T47D (cell line): ENCODE measurements at regions not wholly inside any gene's neighbourhood (a gene's known extent, or its start where the extent isn't known, plus 50 kb on each side); places are given as distances from the start of the nearest gene placed in this dataset.

Source experiments
- DNase-seq, 2 experiments: peaks; one replicate each; pipeline versions ENCODE4 v3.0.0 to v3.0.0-alpha.2; 2011 to 2012; ENCODE audit warnings: low read depth in 1 of 2, low spot score in 1 of 2
- JUND ChIP-seq: IDR thresholded peaks from 2 replicates; pipeline ENCODE4 v1.6.1; 2012; ENCODE audit warnings: low read depth
- in situ Hi-C: cut with HindIII; loops from 2 replicates; pipeline ENCODE4 v1.10.0; 2016; ENCODE audit warnings: low sequenced_read_pairs, low pct_unique_long_range_greater_than_20kb

DNA sequence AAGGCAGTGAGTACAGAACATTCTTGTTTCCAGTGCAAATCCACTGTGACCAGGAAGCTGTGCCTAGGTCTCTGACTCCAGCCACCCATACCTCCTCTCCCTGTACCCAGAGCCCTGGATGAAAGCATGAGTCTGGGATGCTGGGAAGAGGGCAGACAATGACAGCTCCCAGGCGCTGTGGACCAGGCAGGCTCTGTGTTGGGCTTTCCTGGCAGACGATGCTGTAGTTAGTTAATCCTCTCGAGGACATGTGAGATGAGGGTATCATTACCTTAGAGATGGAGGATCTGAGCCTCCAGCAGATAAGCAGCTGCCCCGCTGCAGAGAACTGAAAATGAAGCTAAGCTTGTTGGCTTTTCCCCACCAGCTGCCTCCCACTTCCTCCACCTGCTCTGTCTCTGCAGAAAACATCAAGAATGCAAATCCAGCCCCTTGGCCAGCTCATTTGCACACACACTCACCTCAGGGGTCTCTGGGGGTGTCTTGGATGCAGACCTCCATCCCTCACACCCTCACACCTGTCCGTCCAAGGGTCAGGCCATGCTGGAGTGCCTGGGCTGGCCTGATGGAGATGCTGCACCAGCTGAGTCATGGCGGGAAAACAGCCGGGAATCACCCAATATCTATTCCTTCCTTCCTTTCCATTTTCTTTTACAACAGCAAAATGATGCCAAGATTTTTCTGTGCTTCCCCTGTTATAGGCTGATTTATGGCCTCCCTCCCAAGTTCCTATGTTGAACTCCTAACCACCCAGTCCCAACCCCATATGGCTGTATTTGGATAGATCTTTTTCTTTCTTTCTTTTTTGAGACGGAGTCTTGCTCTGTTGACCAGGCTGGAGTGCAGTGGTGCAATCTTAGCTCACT lies 94.9 kb upstream of the SEPTIN5 start:
- TF ChIP-seq JUND, result no peak
- in situ Hi-C loops, result no loop called here
- no peak for DNase-seq

DNA sequence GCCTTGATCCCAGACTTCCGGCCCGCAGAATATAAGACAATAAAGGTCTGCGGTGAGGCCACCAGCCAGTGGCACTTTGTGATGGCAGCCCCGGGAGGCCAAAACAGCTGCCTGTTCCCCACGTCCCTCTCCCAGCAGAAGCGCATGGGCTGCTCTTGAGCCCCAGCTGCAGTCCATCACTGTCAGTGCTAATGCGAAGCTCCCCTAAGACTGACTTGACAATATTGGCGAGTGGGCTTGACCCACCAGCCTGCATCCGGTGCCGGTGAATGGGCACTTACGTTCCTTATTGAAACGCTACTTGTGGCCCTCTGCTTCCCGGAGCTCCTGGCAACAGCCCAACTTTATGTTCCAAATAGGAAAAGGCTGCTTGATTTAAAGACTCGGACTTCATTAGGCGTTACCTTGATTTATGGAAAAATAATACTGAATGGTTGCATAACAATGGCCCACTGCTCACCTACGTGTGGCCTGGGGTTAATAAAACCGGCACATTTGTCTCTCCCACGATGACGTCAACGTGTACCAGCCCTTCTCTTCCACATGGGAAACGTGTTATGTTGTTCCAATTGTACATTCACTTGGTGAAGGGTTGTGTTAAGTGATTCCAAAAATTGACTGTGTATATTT lies 93.4 kb upstream of the SEPTIN5 start:
- no peak for DNase-seq
- in situ Hi-C loops, result no loop called here
- no peak for TF ChIP-seq JUND

DNA sequence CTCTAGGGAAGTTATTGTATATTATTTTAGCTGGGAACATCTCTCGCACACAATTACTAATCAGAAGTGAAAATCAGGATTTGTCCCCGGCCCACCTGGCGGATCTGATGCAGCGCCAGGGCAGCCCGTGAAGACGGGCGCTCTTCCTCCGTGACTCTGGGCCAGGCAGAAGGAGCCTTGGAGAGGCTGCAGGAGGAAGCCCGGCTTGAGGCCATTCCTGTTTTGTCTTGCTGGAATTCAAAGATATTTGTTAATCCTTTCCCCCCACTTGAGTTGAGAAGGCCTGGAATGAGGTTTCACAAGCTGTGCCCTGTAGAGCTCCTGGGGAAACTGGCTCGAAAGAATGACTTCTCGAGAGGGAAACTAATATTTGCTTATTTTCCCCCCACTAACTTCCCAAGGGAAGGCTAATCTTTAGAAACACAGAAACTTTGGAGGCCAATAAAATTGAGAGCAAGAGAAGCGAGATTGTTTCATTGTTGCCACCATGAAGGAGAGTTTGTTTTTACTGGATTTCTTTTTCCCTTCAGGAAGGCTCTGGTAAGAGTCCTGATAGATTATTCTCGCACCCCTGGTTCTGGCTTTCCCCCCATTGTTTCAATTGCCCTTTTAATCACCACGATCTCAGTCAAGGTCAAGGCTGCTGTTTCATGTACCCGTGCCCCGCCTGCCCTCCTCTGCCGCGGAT lies 92.8 kb upstream of the SEPTIN5 start:
- in situ Hi-C loops, result no loop called here
- no peak for DNase-seq
- TF ChIP-seq JUND, result no peak

DNA sequence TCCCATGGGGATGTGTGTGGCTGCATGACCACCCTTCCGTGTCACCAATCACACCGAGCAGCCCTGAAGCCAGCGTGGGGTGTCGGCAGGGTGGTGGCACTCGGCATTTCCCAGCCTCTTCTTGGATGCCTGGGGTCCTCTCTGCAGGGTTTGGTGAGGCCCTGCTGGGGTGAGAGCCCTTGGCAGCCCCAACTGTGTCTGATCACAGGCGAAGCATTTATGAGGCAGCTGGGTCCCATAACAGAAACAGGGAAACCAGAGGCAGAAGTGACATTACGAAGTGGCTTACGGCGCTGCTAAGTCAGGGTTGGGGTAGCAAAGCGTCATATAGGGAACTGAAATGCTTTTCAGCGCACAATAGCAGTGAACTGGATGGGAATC lies 92.3 kb upstream of the SEPTIN5 start:
- TF ChIP-seq JUND, result no peak
- DNase-seq, result no peak
- in situ Hi-C loops, result no loop called here

DNA sequence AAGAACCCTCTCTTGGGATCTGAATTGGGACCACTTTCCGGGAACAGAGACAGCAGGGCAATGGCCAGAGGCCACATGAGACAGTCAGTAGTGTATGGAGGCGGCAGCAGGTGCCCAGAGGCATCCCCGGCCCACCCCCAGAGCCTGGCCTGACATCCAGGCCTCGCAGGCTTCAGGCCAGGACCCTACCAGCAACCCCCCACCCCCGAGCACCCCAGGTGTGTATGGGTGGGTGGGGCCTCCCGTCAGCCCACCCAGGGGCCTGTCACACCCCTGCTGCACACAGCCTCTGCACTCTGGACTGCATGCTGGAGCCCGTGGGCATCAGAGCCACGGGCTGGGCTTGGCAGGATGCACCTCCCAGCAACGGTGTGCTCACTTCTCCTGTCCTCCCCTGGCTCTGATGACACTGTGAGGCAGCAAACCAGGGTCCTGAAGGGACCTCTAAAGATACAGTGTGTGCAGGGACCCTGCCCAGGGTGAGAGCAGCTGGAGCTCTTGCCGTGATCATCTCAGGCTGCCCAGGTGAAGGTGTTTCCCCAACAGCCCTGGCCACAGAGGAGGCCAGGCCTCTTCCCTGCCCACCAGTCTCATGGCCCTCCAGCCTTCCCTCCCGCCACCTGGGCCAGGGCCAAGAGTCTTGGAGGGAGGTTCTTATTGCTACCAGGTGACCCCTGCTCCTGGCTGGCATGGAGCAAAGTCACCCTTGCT lies 88.8 kb upstream of the SEPTIN5 start:
- in situ Hi-C loops, result no loop called here
- no peak for TF ChIP-seq JUND
- no peak for DNase-seq

DNA sequence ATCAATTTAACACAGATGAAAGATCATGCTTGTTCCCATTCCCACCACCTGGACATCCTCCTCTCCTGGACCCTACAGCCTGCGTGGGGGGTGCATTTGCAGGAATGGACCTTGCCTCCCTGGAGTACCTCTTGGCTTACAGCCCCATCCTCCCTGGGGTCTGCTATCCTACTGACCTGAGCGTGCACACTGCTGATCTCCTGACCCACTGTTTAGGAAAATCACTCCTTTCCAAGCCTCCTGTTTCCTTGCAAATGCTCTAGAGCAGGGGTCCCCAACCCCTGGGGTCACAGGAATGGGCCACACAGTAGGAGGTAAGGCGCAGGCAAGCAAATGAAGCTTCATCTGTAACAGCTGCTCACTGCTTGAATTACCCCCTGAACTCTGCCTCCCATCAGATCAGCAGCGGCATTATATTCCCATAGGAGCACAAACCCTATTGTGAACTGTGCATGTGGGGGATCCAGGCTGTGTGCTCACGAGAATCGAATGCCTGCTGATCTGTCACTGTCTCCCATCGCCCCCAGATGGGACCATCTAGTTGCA lies 88.2 kb upstream of the SEPTIN5 start:
- in situ Hi-C loops, result no loop called here
- no peak for TF ChIP-seq JUND
- no peak for DNase-seq

DNA sequence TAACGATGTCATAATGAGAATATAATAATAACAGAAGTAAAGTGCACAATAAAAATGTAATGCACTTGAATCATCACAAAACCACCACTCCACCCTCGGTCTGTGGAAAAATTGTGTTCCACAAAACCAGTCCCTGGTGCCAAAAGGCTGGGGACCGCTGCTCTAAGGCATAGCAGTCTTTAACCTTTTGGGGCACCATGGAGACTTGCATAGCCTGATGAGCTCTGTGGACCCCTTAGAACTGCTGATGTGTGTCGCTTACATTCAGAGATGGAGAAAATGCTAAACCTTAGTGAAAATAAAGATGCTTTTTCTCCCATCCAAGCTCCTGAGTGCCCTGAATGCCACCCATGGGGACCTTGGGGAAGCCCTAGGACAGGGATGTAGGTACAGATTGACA lies 87.6 kb upstream of the SEPTIN5 start:
- in situ Hi-C loops, result no loop called here
- no peak for DNase-seq
- TF ChIP-seq JUND, result no peak

DNA sequence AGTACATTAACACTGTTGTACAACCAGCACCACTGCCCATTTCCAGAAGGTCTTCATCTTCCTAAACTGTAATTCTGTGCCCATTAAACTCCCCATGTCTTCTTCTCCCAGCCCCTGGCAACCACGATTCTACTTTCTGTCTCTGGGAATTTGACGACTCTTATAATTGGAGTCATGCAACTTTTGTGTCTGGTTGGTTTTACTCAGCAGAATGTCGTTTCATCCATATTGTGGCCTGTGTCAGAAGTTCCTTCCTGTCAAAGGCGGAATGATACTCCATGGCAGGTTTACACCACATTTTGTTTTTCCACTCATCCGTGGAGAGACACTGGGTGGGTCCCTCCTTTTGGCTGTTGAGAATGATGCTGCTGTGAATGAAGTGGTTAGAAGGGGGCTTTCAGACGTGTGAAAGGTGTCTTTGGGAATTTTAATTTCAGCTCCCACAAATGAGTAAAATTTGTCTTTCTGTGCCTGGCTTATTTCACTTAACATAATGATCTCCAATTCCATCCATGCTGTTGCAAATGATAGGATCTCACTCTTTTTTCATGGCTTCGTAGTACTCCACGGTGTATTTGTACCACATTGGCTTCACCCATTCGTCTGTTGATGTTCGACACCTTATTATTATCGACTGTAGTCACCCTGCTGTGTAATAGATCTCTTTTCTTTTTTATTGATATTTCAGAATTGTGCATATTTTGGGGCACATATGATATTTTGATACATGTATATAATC lies 86.1 kb upstream of the SEPTIN5 start:
- no peak for TF ChIP-seq JUND
- no peak for DNase-seq
- in situ Hi-C loops, result no loop called here

DNA sequence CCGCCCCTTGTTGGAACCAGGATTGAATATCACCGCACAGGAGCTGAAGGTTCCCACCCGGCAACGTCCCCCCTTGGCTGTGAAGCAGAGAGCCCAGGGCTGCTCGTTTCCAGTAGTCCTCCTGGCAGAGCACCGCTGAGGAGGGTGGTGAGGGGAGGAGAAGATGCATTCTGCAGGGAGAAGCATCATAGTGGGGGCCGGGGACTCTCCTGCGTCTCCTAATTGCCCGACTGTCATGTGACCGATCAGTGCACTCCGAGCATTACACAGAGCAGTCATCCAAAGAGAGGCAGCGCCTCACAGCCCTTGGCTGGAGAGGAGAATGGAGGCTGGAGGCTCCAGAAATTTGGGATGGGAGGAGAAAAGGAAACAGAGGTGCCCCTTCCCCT lies 85.0 kb upstream of the SEPTIN5 start:
- TF ChIP-seq JUND, result no peak
- DNase-seq, result no peak
- in situ Hi-C loops, result no loop called here

DNA sequence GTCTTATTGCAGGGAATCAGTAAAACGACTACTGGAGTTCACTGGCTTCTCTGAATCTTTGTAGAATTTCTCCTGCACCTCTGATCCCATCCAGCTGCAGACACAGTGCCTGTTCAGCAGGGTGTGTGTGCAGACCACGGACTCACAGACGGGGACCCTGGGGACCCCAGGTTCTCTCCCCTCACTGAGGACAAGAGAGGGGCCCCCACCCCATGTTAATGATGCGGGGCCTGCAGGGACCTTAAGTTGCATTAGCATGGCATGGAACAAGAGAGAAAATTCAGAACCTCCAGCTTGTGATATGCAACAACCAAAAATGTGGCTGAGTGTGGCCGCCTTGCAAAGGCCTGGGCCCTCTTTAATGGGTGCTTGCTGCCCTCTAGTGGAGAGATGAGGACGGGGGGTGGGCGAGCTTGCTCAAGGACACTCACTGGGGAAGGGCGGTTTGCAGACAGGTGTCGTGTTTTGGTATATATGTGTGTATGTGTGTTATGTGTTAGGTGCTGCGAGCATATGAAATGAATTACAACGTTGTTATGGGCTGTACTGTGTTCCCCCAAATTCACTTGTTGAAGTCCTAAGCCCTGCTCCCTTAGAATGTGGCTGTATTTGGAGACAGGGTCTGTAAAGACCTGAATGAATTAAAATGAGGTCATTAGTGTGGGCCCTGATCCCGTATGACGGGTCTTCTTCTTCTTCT lies 84.4 kb upstream of the SEPTIN5 start:
- peak; percentile 78 to 87 for DNase-seq
- in situ Hi-C loops, result no loop called here
- TF ChIP-seq JUND, result no peak

DNA sequence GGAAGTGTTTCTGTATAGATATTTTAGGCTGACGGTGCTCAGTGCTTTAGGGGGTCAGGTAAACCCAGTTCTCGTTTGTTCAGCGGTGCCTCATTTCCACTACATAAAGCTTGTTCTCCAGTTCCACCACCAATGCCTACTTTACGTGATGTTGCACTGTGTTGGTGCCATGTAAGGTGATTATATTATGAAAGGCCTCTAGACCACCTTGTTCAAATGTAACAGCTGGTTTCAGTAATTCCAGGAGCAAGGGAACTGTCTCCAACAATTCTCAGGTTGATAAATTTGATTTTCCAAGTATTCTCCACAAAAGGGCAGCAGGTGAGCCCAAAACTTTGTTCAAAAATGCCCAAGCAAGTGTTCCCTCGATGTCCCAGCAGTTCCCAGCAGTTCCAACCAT lies 83.7 kb upstream of the SEPTIN5 start:
- in situ Hi-C loops, result no loop called here
- TF ChIP-seq JUND, result no peak

More for the DNA sequence above, 83.7 kb upstream of the SEPTIN5 start:
- no peak for DNase-seq
